Gastrocnemius medialis (tissue), 4 donors: ENCODE measurements at regions not wholly inside any gene's neighbourhood (a gene's known extent, or its start where the extent isn't known, plus 50 kb on each side); places are given as distances from the start of the nearest gene placed in this dataset.

ENCODE experiments used
- CTCF ChIP-seq, 5 experiments: fragments of 450-650 bp in 3 of 5; fragments of 200-600 bp in 2 of 5; sonication (generic) in 2 of 5; IDR thresholded peaks in 4 of 5; conservative IDR thresholded peaks in 1 of 5; 1 replicate in 4 of 5; 2 replicates in 1 of 5; pipeline ENCODE4 v1.5.1; 2016 to 2019; ENCODE audit warnings: antibody characterized with exemption in 5 of 5, mild to moderate bottlenecking in 3 of 5, moderate library complexity in 3 of 5
- POLR2A ChIP-seq, 2 donors: fragments of 450-650 bp; IDR thresholded peaks; one replicate each; pipeline ENCODE4 v1.6.1; 2017; ENCODE audit warnings: antibody characterized with exemption in 2 of 2, mild to moderate bottlenecking in 2 of 2, moderate library complexity in 2 of 2

GRCh38 chr16:73286346-73287267 lies 238.7 kb upstream of the ZFHX3 start:
- TF ChIP-seq CTCF (IDR thresholded peaks at IDR 0.05 in 4 of 5, conservative IDR thresholded peaks at IDR 0.05 in 1 of 5) (no peak), POLR2A (IDR thresholded peaks at IDR 0.05) (no peak)
